Endothelial cell of umbilical vein (primary cell): ENCODE measurements at regions not wholly inside any gene's neighbourhood (a gene's known extent, or its start where the extent isn't known, plus 50 kb on each side); places are given as distances from the start of the nearest gene placed in this dataset.

Experiments
- GATA2 ChIP-seq: IDR thresholded peaks from 2 replicates; pipeline ENCODE4 v1.7.0; 2011; ENCODE audit warnings: low read depth, mild to moderate bottlenecking, moderate library complexity, mixed read lengths, low read length; ENCODE audit not compliant: insufficient read length, insufficient read depth
- POLR2A ChIP-seq: IDR thresholded peaks from 2 replicates; pipeline ENCODE4 v1.6.1; 2012; ENCODE audit warnings: low read depth, mild to moderate bottlenecking, control low read depth, low read length
- POLR2AphosphoS5 ChIP-seq: IDR thresholded peaks from 2 replicates; pipeline ENCODE4 v1.6.1; 2012; ENCODE audit warnings: low read depth, mild to moderate bottlenecking, control low read depth, low read length, moderate library complexity; ENCODE audit not compliant: insufficient read depth

GRCh38 chr2:16102976-16103380 lies 162.6 kb downstream of the MYCN start:
- TF ChIP-seq POLR2A (no peak), POLR2AphosphoS5 (no peak), GATA2 (no peak)
